Amygdala (tissue), 56 donors: ENCODE measurements at regions not wholly inside any gene's neighbourhood (a gene's known extent, or its start where the extent isn't known, plus 50 kb on each side); places are given as distances from the start of the nearest gene placed in this dataset.
A peak's percentile ranks its signal among the peaks of the same experiment; 100 is the strongest.
"Not testable (repeated sequence)": the region's sequence is repeated elsewhere in the genome, so short reads cannot be mapped to it uniquely, and the experiment has no call there.

Experiments
- DNase-seq, 56 donors: peaks; one replicate each; lab custom pipeline; 2025; lab: John Stamatoyannopoulos, UW

DNA sequence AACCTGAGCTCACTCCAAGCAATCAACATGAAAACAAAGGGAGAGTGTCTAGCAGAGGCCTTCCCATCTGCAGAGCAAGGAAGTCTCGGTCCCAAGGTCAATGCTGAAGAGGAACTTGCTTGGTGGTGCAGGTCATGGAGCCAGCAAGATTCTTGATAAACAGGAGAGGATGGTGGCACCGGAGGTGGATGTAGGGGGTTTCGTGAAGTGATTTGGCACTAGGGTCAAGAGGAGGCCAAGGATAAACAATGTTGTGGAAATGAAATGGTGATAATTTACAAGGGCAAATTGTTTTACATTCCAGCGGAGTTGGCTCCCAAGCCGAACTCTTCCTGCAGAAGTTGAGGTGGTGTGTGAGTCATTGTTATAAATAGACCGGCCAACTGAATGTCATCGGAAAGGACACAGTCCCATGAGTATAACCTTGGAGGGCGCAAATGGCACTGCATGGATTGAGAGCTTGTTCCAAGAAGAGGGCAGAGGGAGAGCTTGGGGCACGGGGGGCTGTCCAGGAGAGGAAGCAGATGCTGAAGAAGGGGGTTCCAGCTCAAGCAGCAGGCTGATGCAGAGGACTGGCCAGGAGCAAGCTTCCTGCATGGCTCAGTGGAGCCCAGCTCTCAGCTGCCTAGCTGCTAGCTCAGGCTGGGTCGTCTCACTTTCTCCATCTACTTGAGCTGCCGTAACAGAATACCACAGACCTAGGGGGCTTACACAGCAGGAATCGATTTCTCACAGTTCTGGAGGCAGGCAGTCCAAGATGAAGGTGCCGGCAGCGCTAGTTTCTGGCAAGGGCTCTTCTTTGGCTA is 136.6 kb downstream of the COPRS start:
- DNase-seq, result no peak

DNA sequence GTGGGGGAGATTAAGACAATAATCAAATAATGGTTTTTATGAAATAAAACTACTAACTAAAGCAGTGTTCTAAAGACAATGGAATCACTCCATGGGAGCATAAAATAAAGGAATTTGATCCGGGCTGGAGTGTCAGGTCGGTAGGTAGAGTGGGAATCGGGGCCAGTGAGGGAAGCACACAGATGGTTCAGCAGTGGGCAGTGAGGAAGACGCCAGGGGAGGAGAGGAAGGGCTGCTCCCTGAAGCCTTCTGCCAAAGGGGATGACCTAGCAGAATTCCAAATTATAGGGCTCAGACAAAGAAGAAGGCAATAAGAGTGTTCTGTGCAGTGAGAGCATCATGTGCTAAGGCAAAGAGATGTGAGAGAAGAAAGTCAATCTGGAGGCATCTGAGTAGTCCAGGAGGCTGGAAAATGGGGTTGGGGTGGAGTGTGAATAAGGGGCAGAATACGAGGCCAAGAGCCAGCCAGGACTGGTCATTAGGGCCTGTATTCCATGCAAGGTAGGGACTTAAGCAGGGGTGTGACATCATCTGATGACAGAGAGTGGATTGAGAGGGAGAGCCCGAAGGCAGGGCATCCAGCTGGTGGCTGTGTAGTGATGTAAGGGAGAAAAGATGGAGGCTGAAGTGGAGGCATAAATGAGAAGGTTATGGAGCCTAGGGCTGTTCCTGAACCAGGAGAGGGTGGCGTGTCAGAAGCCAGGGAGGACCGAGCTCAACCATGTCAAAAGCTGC is 137.6 kb downstream of the COPRS start:
- DNase-seq, result no peak

DNA sequence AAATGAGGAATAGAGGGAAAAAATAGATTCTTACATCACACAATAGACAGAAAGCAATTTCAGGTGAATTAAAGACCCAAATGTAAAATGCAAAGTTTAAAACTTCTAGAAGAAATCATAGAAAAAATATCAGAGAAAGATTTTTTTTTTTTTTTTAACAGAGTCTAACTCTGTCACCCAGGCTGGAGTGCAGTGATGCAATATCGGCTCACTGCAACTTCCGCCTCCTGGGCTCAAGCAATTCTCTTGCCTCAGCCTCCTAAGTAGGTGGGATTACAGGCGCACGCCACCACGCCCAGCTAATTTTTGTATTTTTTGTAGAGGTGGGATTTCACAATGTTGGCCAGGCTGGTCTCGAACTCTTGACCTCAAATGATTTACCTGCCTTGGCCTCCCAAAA is 141.8 kb downstream of the COPRS start:
- DNase-seq, result not testable (repeated sequence)

DNA sequence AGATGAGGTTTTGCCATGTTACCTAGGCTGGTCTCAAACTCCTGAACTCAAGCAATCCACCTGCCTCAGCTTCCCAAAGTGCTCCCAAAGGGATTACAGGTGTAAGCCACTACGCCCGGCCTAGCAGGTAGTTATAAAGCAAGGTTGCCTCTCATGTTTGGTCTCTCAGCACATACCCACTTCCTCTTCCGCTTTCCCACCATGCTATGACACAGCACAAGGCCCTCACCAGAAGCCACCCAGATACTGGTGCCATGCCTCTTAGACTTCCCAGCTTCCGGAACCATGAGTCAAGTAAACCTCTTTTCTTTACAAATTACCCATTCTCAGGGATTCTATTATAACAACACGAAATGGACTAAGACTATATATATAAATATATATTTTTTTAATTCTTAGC is 143.6 kb downstream of the COPRS start:
- no peak for DNase-seq

DNA sequence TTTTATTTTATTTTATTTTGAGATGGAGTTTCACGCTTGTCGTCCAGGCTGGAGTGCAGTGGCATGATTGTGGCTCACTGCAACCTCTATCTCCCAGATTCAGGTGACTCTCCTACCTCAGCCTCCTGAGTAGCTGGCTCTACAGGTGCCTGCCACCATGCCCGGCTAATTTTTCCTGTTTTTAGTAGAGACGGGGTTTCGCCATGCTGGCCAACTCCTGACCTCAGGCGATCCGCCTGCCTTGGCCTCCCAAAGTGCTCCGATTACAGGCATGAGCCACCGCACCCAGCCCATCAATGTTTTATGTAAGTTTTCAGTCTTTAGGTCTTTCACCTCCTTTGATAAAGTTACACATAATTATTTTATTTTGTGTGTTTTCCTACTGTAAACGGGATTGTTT is 154.6 kb downstream of the COPRS start:
- no peak for DNase-seq

DNA sequence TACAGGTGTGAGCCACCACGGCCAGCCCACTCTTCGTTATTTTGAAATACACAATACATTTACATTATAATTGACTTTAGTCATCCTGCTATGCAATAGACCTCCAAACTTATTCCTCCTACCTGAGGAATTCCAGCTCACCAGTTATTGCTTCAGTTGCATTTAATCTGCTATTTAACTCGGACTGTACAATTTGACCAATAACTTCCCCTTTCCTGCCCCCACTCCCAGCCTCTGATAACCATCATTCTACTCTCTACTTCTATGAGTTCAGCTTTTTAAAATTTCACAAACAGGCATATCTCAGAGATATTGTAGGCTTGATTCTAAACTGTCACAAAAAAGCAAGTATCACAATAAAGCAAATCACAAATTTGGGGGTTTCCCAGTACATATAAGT is 157.0 kb downstream of the COPRS start:
- no peak for DNase-seq

DNA sequence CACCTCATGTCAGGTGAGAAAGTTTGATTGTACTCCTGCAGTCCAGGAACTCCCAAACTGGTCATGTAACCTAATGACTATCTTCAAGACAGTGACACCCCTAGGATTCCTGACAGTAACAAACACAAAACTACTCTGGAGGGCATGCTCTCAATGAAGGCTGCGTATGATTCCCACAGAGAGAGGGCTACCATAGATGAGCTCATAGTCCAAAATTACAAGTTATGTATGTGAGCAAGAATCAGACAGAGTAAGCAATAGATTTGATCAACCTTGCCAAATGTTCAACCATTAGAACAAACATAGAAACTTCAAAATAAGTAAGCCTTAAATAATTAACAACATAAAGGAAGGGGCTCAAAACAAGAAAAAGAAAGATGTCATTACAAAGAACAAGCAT is 158.1 kb downstream of the COPRS start:
- no peak for DNase-seq

DNA sequence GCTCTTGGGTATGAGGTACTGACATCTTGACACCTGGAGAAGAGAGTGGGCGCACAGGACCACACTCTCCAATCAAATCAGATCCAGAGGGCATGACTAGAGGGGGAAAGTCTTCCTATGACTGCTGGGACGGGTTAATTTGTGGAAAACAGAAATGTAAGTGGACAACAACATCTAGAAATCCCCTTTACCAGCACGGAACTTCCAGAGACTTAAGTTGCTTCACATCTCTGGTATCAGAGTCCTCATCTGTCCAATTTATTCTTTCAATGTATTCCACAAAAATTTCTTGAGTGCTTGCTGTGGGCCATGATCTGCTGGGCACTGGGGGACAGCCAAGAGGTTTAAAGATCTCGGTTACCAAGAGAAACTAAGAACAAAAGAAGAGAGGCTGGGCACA is 159.2 kb downstream of the COPRS start:
- DNase-seq, result no peak

DNA sequence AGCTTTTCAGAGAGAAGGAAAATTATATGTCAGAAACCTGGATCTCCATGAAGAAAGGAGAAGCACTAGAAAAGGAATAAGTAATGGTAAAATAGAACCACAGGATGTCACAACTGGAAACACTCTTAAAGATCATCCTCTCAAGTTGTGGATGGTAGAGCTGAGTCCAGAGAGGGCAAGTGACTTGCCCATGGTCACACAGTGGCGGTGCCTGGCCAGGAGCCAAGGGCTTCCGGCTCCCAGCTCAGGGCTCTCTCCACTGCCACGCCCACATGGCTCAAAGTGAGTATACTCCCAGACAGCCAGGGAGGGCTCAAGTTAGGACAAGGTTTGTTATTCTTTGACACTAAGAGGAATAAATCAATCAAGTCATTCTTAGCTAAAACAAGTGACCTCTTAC is 159.8 kb downstream of the COPRS start:
- no peak for DNase-seq

DNA sequence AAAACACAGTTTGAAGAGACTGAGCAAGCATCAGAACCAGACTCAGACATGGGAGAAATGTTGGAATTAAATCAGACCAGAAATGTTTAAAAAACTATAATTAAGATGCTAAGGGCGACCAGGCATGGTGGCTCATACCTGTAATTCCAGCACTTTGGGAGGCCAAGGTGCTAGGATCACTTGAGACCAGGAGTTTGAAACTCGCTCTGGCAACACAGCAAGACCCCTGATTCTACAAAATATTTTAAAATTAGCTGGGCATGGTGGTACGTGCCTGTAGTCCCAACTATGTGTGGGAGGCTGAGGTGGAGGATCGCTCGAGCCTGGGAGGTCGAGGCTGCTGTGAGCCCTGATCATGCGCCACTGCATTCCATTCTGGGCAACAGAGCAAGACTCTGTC is 160.3 kb downstream of the COPRS start:
- DNase-seq, result no peak

DNA sequence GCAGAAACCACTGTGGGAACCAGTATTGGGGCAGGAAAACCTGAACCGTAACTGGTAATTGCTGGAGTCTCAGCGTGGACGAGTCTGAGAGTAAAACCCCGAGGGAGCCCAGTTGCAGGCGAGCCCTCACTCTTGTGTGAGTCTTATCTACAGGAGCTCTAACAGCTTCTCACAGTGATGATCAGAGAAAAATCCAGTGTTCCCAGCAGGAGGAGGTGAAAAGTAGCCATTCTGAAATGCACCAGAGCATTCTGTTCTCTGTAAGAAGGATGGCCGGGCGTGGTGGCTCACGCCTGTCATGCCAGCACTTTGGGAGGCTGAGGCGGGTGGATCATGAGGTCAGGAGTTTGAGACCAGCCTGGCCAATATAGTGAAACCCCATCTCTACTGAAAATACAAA is 161.2 kb downstream of the COPRS start:
- no peak for DNase-seq

DNA sequence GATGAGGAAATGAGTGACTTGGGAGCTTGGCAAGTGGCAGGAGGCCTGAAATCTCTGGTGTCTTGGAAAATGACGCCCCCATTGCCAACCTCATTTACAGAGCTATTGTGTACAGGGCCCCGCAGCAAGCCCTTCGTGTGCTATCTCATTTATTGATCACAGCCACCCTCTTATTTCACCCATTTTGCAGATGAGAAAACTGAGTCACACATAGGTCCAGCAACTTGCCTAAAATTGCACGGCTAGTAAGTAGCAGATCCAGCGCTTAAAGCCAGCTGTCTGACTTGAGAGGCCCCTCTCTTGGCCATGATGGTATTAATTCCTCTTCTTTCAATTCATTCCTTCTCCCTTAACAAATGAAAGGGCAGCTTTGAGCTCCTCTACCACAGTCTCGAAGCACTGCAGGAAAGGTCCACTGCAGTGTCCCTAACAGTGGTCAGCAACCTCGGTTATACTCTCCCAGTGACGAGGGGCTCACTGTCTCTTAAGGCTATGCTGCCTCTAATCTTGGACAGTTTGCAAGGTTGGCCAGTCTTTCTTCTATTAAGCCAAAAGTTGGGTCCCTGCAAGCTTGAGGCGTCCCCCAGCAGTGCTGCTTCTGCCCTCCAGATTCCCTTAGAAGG is 162.2 kb downstream of the COPRS start:
- no peak for DNase-seq

DNA sequence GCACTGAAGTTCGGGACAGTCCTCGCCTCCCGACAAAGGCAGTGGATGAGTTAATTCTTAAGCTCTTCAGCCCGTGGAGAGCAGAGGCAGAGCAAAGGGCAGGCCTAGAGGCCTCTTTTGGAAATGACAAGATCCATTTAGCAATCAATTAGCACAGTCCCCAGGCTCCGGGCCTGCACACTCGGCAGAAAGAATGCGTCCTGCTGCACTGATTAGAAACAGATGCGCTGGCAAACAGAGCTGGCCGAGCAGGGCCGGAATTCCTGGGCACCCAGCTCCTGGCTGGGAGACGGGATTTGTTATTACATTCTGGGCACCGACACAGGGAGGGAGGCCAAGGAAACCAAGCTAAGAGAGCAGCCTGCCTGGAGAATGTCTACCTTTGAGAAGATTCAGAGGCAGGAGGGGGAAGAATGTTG is 162.9 kb downstream of the COPRS start:
- DNase-seq, result peak in 46 of 56 donors; percentile 4 to 69 (median 26)

DNA sequence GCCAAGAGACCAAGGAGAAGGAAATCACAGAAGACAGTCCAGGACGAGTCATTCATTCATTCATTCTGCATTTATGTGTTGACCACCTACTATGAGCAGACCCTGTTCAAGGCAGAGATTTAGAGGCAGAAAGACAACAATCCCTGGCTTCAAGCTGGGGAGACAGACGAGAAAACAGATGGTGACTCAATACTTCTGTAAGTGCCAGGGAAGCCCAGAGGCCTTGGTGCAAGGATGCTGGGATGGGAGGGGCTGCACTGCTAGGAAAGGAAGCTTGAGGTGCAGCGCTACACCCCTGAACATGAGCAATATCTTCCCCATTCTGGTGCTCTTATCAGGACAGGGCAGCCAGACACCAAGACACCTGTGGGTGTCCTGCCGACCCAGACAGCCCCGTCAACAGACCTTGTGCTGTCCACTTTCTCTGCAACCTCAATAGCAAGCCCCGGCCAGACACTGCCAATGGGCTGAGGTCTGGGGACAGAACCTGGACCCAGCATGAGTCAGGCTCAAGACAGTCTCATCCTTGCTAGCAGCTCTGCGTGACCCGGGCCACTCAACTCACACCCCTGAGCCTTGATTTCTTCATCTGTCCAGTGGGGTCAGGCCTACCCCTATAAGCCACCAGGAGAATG is 163.5 kb downstream of the COPRS start:
- DNase-seq, result no peak

DNA sequence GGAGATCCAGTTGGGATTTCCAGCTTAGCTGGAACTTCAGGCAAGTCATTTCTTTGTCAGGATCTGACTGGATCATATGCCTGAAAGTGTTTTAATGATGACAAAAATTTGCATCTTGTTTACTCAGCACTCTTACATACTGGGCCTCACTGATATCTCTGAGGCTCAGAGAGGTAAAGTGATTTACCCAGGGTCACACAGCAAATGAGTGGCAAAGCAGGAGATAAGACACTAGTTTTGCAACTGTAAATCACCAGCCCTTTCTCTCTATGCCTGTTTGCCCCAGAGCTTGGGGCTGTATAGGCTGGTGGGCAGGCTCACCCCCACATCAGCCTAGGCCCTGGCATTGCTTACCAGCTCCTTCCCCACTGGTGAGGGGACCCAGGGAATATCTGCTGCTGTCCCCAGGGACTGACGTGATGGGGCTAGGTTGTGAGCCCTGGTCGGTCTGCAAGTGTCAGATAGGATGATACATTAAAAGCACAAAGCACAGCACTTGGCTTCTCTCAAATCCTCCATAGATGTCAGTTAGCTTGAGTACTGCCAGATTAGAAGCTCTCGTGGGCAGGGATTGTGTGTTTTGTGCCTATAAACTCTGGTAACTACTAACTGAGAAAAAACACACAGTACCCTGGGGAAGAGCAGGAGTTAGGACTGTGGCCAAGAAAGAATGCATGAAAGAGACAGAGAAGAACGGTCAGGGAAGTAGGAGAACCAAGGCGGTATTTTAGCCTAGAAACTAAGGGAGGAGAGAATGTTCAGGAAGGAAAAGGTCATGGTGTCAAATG is 165.4 kb downstream of the COPRS start:
- no peak for DNase-seq

DNA sequence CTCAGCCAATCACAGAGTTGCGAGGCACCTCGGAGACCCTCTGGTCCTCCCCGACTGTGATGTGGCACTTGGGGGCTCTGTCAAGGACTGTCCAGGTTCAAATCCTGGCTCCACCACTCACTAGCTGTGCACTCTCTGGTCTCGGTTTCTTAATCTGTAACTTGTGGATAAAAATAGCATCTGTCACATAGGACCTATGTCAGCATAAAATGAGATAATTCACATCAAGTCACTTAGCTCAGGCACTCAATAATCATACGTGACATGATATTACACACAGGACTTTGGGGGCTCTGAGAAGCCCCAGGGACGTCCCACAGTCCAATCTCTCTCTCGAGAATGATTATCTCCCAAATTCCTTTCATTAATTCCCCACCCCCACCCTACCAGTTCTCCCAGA is 166.4 kb downstream of the COPRS start:
- no peak for DNase-seq

DNA sequence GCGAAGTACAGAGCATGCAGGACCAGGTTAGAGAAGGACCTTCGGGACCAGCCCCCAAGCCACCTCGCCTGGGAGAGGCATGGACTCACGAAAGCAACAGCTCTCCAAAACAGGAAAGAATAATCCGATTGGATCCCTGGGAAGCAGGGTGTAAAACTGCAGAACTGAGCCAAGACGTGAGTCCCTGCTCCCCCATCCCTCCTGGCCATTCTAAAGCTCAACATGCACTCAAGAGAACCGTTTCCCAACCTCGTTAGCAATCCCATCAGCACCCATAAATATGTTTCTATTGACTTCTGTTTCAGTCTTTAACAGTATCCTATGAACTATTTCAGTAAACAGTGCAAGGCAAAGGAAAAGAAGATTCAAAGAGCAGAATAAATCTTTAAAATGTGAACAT is 167.0 kb downstream of the COPRS start:
- DNase-seq, result no peak

DNA sequence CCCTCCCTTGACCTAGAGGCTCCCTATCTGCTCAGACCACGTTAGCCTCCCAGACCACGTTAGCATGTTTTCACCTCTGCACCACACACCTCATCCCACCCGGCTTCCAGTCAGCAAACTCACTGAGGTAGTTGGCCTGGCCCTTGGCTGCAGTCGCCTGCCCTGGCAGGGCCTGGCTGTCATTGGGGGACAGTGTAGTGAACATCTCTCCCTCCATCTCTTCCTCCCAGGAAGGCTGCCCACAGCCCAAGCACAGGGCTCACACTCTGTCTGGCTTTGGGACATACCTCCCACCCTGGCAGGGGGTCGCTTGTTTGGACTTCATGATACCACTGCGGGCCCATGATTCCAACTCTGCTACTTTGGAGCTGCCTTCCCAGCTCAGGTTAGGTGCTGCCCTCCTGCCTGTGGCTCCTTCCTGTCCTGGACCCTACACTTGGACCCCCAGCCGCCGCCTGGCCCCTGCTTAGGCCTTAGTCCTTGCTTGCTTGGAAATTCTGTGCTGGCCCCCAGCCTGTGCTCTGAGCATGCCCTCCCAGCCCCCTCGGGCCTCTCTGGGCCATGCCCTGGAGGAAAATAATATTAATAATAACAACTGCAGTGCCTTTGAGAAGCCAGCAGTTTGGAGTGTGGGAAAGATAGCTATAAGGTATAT is 167.7 kb downstream of the COPRS start:
- no peak for DNase-seq

DNA sequence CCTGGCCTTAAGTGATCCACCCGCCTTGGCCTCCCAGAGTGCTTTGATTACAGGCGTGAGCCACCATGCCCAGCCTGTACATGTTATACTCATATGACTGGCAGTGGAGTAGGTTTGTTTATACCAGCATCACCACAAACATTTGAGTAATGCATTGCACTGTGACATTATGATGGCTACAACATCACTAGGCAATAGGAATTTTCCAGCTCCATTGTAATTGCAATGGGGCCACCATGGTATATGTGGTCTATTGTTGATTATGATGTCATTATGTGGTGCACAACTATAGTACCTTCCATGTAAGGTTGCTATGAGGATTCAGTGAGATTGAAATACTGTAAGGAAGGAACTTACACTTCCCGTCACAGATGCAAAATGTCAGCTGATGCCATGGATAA is 168.9 kb downstream of the COPRS start:
- no peak for DNase-seq

DNA sequence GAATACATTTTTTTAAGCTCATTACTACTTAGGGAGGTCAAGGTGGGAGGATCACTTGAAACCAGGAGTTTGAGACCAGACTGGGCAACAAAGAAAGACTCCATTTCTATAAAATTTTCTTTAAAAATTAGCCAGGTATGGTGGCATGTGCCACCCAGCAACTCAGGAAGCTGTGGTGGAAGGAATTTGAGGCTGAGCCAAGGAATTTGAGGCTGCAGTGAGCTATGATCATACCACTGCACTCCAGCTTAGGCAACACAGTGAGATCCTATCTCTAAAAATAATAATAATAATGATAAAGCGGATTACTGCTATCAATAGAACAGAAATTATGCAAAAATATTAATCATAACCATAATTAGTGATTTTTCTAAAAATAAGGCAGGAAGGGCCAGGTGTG is 170.3 kb downstream of the COPRS start:
- DNase-seq, result no peak
